AG09309 (cell line): ENCODE measurements at regions not wholly inside any gene's neighbourhood (a gene's known extent, or its start where the extent isn't known, plus 50 kb on each side); places are given as distances from the start of the nearest gene placed in this dataset.

ENCODE experiments used
- DNase-seq: peaks from one replicate; pipeline ENCODE4 v3.0.0-alpha.2; 2010; ENCODE audit warnings: low read depth
- H3K4me3 ChIP-seq: 2 replicates; pipeline ENCODE4 v1.5.1; 2011; ENCODE audit warnings: mild to moderate bottlenecking, low read depth, low read length, moderate library complexity; ENCODE audit not compliant: control insufficient read depth
- CTCF ChIP-seq: IDR thresholded peaks from 2 replicates; pipeline ENCODE4 v1.5.1; 2011; ENCODE audit warnings: mild to moderate bottlenecking, low read depth, low read length, inconsistent platforms; ENCODE audit not compliant: insufficient read depth, control insufficient read depth; ENCODE audit errors: missing control alignments

GRCh38 chr5:164357395-164358033 lies 852.1 kb downstream of the MAT2B start:
- TF ChIP-seq CTCF, result no peak
- no peak for DNase-seq
- H3K4me3 ChIP-seq, result no peak overlapping the region

- no peak overlapping the region for H3K4me3 ChIP-seq
- TF ChIP-seq CTCF, result no peak
- no peak for DNase-seq
Measured at GRCh38 chr5:164358531-164359259, 853.3 kb downstream of the MAT2B start.

GRCh38 chr5:164359260-164360255 lies 854.1 kb downstream of the MAT2B start:
- no peak overlapping the region for H3K4me3 ChIP-seq
- no peak for DNase-seq
- no peak for TF ChIP-seq CTCF

GRCh38 chr5:164360589-164360988 lies 855.2 kb downstream of the MAT2B start:
- H3K4me3 ChIP-seq, result no peak overlapping the region
- no peak for TF ChIP-seq CTCF
- DNase-seq, result no peak

- no peak for DNase-seq
- no peak for TF ChIP-seq CTCF
- no peak overlapping the region for H3K4me3 ChIP-seq
Measured at GRCh38 chr5:164361986-164362385, 856.6 kb downstream of the MAT2B start.

- TF ChIP-seq CTCF, result no peak
- no peak overlapping the region for H3K4me3 ChIP-seq
- no peak for DNase-seq
Measured at GRCh38 chr5:164362835-164363234, 857.4 kb downstream of the MAT2B start.
